ENCODE measurements at regions not wholly inside any gene's neighbourhood (a gene's known extent, or its start where the extent isn't known, plus 50 kb on each side); places are given as distances from the start of the nearest gene placed in this dataset.

- DNase-seq (ENCODE audit: low spot score) = no peak
Observed at GRCh38 chr1:214823311-214824117, 220.5 kb downstream of the CENPF start.

GRCh38 chr1:214824763-214825162, 221.8 kb downstream of the CENPF start:
- no peak for DNase-seq (ENCODE audit: low spot score)

- DNase-seq (ENCODE audit: low spot score) = no peak
Observed at GRCh38 chr1:214826619-214827018, 223.6 kb downstream of the CENPF start.

- DNase-seq (ENCODE audit: low spot score) = no peak
Observed at GRCh38 chr1:214827883-214828282, 224.9 kb downstream of the CENPF start.

- DNase-seq (ENCODE audit: low spot score) = peak; percentile 14
Observed at GRCh38 chr1:214830941-214831340, 227.9 kb downstream of the CENPF start.

- DNase-seq (ENCODE audit: low spot score) = no peak
Observed at GRCh38 chr1:214831956-214832355, 229.0 kb downstream of the CENPF start.

GRCh38 chr1:214833178-214833756, 230.3 kb downstream of the CENPF start:
- DNase-seq (ENCODE audit: low spot score) = peak; percentile 65

GRCh38 chr1:214837376-214837775, 234.4 kb downstream of the CENPF start:
- no peak for DNase-seq (ENCODE audit: low spot score)

- no peak for DNase-seq (ENCODE audit: low spot score)
Observed at GRCh38 chr1:214838351-214838750, 235.4 kb downstream of the CENPF start.

- no peak for DNase-seq (ENCODE audit: low spot score)
Observed at GRCh38 chr1:214840356-214840755, 237.4 kb downstream of the CENPF start.

GRCh38 chr1:214842856-214843255, 239.7 kb upstream of the KCNK2 start:
- peak; percentile 42 for DNase-seq (ENCODE audit: low spot score)

- peak; percentile 16 for DNase-seq (ENCODE audit: low spot score)
Observed at GRCh38 chr1:214843281-214843680, 239.3 kb upstream of the KCNK2 start.

- DNase-seq (ENCODE audit: low spot score) = no peak
Observed at GRCh38 chr1:214844319-214844718, 238.2 kb upstream of the KCNK2 start.

- DNase-seq (ENCODE audit: low spot score) = no peak
Observed at GRCh38 chr1:214846276-214846675, 236.3 kb upstream of the KCNK2 start.

- peak; percentile 14 for DNase-seq (ENCODE audit: low spot score)
Observed at GRCh38 chr1:214847071-214847810, 235.3 kb upstream of the KCNK2 start.

GRCh38 chr1:214848101-214848500, 234.4 kb upstream of the KCNK2 start:
- no peak for DNase-seq (ENCODE audit: low spot score)

- DNase-seq (ENCODE audit: low spot score) = no peak
Observed at GRCh38 chr1:214850432-214851050, 232.0 kb upstream of the KCNK2 start.

GRCh38 chr1:214853340-214853739, 229.2 kb upstream of the KCNK2 start:
- DNase-seq (ENCODE audit: low spot score) = no peak

GRCh38 chr1:214854126-214854875, 228.2 kb upstream of the KCNK2 start:
- peak; percentile 13 for DNase-seq (ENCODE audit: low spot score)

GRCh38 chr1:214856843-214857242, 225.7 kb upstream of the KCNK2 start:
- no peak for DNase-seq (ENCODE audit: low spot score)

- DNase-seq (ENCODE audit: low spot score) = peak; percentile 44
Observed at GRCh38 chr1:214857716-214858115, 224.8 kb upstream of the KCNK2 start.

- no peak for DNase-seq (ENCODE audit: low spot score)
Observed at GRCh38 chr1:214859647-214860046, 222.9 kb upstream of the KCNK2 start.

All from GM03348 (cell line).